ENCODE measurements at regions not wholly inside any gene's neighbourhood (a gene's known extent, or its start where the extent isn't known, plus 50 kb on each side); places are given as distances from the start of the nearest gene placed in this dataset.
"Not testable (repeated sequence)": the region's sequence is repeated elsewhere in the genome, so short reads cannot be mapped to it uniquely, and the experiment has no call there.

DNA sequence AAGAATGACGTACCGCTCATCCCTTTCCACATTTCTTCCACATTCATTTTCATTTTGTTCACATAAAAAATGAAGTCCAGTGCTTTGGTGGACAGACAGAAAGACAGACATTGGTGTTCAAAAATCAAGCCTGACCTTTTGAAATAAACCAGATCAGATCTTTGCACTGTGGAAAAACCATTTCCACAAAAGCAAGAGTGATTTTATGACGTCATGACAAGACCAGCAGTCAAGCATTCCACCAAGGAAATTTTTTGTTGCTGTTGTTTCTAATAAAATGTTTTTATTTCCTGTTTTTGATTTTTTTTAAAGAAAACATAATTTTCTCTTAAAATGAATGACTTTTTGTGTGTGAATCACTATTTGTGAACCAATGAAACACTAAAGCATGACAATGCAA lies 350.0 kb downstream of the KCNJ2 start:
- DNase-seq (ENCODE audit: low read depth, low spot score), result no peak

DNA sequence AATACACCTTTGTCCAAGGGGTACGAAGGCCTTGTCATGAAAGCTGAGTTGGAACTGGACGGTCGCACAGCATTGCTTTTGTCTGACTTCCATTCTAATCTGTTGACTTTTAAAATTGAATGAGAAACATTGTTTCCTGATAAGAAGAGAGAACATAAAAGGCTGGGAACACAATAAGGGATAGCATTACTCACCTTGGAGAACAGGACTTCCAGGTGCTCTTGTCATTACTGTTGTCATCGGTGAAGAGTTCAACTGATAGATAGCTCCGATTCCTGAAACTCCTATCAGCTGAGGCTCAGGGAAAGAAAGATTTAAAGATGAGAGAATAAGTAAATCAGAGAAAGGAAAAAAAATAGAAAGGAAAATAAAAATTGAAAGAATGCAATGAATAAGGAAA lies 351.1 kb downstream of the KCNJ2 start:
- no peak for DNase-seq (ENCODE audit: low read depth, low spot score)

DNA sequence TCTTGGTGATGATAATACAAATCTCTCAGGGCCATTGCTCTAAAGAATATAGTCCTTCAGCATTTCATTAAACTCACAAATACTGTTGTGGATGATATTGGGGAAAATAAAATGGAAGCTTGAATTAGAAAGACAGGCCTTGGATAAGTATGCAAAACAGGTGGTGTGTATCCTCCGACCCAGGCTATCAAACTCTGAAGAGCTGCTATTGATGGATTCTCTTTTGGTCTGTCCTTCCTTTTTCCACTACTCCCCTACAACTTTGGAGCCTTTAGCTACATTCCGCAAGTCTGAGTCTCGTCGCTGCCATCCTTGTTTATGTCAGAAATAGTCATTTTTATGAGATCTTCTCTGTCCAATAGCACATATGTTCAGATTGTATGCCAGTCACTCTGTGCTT lies 351.6 kb downstream of the KCNJ2 start:
- no peak for DNase-seq (ENCODE audit: low read depth, low spot score)

DNA sequence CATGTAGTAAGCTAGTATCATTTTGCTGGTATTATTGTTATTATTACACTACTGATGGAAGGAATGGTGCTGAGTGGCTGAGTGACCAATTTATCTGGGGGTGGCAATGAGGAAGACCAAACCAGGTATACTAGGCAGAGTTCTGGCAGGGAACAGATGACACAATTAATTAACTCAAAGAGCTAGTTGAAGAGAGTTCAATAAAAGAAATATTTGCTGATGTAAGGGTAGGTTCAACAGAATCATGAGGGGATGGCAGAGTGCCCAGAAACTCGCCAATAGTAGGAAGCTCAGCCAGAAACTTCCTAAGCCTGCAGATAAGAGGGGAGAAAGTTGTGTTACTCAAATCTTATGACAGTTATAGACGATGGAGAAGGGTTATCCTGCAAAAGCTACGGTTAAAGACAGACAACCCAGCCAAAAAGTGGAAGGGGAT lies 352.5 kb downstream of the KCNJ2 start:
- DNase-seq (ENCODE audit: low read depth, low spot score), result peak; percentile 74

DNA sequence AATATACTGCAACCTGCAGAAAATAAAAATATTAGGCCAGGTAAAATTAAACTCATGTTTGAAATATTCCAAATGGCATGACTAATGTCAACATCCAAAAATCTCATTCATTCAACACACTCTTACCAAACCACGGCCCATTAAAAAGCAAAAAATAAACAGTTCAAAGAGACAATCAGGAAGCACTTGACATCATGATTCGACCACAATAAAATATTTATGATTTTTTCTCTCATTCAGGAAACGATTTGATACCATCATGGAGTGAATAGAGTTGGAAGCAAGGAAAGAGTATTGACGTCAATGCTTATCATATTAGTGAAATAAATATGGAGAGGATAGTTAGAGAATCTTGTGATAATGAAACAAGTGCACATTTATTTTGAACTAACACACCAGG lies 354.1 kb downstream of the KCNJ2 start:
- DNase-seq (ENCODE audit: low read depth, low spot score), result no peak

DNA sequence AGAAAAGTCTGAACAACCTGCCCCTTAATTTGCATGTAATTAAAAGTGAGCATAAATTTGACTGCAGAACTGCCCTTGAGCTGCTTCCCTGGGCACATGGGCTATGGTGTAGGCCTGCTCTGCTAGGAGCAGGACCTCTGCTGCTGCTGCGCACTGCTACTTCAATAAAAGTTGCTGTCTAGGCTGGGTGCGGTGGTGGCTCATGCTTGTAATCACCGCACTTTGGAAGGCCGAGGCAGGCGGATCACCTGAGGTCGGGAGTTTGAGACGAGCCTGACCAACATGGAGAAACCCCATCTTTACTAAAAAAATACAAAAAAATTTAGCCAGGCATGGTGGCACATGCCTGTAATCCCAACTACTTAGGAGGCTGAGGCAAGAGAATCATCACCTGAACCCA lies 355.7 kb downstream of the KCNJ2 start:
- not testable (repeated sequence) for DNase-seq (ENCODE audit: low read depth, low spot score)

DNA sequence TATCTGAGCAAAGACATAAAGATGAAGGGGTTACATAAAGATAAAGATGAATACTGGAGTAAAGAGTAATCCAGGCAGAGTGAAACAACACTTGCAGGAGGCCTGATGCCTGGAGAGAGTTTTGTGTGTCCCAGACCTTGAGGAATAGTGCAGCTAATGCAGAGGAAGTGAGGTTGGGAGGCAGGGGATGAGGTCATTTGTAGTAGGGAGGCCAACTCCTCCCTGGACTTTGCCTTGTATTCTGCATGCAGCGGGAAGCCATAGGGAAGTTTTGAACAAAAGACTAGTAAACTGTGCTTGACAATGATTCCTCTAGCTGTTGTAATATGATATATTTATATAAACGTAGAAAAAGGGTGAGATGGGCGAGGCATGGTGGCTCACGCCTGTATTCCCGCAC lies 356.6 kb downstream of the KCNJ2 start:
- no peak for DNase-seq (ENCODE audit: low read depth, low spot score)

DNA sequence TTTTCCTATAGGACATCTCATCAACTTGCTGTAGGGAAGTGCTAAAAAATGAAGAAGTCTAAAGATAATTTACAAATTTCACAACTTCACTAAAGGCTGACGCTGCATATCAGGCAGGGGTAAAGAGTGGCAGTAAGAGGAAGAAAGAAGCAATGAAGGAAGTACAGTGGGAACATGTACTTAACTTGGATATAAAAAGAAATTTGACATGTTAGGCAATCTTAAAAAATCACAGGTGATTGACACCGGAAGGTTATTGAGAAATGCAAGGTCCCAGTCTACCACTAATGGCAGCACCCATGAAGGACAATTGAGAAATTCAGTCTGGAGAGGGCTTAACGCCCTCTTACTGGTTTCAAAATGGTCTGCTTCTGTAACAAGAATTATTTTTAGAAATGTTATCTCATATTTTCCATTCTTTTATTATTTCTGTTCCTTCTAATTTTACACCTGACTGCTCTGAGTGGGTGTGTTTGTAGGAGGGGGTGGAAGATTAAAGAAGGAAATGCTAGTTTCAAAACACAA lies 358.1 kb downstream of the KCNJ2 start:
- DNase-seq (ENCODE audit: low read depth, low spot score), result no peak

DNA sequence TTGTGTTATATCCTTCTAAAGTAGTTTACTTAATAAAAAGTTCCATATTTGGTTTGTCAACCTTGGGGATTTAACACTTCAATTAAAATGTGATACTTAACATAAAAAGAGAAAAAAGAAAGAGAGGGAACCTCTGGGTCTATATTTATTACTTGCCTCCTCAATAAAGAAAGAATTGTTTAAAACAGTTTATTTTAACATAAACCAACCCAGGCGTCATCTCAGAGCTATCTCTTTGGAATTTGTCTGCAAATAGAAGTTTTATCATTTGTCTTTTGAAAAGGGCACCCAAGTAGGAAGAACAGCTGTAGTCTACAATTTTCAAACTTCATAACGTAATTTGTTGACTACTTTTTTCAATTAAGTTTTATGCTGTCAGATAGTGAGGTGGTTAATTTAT lies 364.1 kb downstream of the KCNJ2 start:
- no peak for DNase-seq (ENCODE audit: low read depth, low spot score)

DNA sequence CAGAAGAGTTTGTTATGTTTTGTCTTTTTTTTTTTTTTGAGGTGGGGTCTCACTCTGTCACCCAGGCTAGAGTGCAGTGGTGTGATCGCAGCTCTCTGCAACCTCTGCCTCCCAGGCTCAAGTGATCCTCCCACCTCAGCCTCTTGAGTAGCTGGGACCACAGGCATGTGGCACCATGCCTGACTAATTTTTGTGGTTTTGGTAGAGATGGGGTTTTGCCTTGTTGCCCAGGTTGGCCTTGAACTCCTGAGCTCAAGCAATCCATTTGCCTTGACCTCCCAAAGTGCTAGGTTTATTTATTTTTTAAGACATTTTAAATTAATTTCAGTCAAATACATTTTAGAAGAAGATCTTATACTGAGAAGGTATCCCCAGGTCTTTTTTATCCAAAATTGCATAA lies 366.7 kb downstream of the KCNJ2 start:
- DNase-seq (ENCODE audit: low read depth, low spot score), result peak; percentile 81

DNA sequence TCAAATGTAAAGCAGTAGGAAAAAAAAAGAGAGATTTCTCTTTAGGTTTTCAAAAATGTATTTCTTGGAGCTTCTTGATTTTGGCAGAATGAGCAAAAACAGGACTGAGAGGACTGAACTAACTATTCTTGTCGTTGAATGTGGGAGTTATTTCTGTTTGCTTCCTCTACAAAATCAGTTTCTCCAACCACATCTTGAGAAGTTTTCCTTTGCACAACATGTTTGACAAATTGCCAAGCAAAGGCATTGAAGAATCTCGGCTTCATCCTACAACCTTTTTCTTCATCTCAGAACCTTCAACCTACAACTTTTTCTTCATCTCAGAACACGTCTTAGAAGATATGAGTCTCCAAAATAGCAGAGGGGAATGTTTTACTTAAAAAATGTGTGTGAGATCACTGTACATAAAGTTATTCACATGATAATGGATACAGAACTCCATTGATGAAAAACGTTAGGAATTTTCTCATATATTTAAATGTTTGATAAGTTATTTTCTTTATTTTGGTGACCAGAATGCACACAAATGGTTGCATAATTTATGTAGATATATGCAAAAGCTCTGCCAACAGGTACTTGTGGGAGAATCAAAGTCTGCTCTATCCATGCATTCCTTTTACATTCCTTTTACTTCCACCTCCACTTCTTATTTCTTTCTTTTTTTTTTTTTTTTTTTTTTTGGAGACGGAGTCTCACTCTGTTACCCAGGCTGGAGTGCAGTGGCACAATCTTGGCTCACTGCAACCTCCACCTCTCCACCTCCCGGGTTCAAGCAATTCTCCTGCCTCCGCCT lies 370.0 kb downstream of the KCNJ2 start:
- DNase-seq (ENCODE audit: low read depth, low spot score), result peak; percentile 45

DNA sequence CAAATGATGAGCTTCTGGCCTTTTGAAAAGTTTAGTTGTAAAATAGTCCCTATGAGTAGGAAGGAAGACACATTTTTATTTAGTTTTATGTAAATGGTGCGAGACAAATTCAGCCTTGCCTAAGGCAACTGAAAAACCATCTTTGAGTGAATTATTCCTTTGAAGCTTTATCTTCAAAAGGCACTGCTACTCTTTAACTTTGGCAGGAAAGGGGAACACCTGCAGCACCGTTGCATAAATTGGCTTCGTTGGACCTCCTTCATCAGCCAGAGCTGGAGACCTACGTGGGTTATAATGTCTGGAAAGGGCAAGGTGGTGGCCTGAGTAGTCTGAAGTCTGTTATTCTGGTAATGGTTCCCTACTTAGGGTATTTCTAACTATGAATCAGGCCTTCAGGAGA lies 373.5 kb downstream of the KCNJ2 start:
- DNase-seq (ENCODE audit: low read depth, low spot score), result no peak

DNA sequence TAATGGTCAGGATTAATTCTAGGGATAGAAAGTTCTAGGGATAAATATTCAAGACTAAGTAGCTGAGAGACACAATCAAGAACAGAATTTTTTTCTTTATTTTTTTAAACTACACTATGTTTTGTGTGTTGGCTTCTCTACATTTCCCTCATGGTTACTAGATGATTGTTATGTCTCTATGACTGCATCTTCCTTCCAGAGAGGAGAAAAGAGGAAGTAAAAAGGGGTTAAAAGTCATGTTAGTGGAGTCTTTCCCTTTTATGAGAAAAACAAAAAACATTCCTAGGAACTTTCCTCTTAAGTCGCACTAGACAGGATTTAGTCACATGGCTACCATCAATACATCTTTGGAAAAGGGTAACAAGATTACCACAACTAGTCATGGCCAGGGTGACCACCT lies 375.0 kb downstream of the KCNJ2 start:
- DNase-seq (ENCODE audit: low read depth, low spot score), result no peak

DNA sequence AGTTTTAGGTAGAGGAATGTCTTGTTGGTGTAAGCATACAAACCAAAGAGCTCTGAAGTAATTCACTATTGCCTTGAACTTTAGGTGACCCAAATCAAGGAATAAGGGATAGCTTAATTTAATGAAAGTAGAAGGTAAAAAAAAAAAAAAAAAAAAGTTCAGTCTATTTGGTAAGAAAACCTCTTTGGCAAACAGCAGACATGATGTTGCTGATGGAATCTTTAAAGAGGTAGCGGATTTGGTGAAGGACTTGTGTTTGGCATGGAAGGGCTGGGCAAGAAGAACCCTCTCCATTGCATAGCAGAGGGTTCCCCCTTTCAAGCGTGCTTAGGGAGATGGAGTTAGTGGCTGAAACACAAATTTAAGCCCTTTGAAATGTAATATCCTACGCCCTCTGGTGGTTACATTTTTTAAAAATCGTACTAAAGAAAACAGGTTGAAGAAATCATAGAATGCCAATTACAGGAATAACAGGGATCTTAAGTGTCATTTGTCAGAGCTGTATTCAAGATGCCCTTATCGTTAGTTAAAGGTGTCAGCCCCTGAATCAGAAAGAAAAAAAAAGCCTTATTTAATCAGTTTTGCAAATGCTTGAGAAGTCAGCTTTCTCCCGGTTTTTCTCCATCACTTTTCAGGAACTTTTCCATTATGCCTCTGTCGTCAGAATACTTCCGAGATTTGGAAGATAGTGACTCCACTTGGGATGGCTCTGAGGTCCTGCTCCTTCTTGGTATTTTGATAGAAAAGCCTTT lies 383.1 kb downstream of the KCNJ2 start:
- peak; percentile 75 for DNase-seq (ENCODE audit: low read depth, low spot score)

DNA sequence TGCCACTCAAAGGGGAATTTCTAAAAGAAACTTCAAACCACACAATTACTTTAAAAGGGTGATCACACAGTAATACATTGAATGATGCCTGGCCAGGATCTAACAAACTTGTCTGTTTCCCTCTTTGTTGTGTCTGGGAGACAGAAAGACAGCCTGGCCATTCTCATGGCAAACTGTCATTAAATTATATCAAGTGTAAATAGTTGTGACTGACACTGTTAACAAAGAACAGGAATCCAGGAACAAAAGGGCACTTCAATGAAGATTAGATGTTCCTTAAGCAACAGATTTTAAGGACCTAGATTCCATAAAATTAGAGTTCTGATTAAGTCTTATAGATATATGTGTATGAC lies 383.6 kb downstream of the KCNJ2 start:
- DNase-seq (ENCODE audit: low read depth, low spot score), result no peak

DNA sequence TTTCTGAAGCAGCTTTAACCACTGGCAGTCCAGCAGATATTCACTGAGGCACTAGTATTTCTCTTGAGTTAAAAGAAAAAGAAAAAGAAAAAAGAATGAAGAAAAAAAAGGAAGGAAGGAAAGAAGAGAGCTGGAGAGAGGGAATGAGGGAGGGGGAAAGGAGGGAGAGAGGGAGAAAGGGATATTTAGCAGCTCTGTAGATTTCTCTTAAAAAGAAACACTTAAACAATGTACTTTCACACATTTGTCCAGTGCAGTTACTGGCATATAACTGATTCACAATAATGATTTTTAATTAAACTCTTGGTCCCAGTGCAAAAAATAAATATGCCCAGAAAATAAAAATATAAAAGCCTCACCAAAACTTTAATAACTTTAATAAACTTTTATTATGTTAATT lies 386.4 kb downstream of the KCNJ2 start:
- DNase-seq (ENCODE audit: low read depth, low spot score), result no peak

DNA sequence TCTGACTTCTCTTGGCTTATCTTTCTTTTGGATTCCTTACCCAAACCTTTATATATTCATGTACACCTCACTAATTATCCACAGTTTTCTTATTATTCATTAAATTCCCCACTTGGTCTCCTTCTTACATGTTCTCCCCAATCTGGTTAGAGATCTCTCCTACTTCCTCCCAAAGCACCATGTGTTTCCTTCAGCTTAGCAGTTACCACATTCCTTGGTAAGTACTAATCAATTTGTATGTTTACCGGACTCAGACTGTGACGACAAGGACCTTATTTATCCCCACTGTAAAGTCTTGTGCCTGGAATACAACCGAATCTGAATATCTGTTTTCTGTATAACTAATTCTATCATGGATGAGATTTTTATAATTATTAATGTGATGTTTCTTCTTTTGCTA lies 389.5 kb downstream of the KCNJ2 start:
- no peak for DNase-seq (ENCODE audit: low read depth, low spot score)

DNA sequence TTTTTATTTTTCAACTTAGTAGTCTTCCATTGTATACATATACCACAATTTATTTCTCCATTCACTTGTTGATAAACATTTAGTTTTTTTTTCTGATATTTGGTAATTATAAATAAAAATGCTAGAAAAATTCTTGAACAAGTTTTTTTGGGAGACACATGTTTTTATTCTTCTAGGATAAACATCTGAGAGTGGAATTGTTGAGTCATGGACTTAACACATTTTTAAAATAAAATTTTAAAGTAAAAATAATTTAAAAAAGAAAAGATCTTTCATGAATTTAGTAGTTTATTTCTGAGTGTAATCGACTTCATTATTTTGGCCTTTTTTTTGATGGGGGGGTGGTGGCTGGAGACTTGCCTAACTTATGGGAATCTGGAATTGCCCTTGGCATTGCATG lies 391.1 kb downstream of the KCNJ2 start:
- DNase-seq (ENCODE audit: low read depth, low spot score), result no peak

DNA sequence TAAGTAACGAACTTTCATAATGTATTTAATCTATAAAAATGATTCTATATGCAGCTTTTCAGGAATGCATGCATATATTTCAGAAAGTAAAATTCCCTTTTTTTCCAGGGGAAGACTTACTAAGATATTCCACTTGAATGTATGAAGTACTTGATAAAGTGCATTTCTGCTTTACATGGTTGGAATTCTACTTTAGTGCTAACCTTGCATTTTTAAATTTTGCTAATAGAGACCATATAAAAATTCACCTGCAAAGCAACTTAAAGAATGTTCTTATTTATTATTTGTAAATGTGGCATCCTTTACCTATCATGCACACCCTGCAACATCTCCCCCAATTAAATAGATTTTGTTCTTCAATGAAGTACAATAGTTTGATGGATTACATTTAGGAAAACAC lies 392.8 kb downstream of the KCNJ2 start:
- no peak for DNase-seq (ENCODE audit: low read depth, low spot score)

DNA sequence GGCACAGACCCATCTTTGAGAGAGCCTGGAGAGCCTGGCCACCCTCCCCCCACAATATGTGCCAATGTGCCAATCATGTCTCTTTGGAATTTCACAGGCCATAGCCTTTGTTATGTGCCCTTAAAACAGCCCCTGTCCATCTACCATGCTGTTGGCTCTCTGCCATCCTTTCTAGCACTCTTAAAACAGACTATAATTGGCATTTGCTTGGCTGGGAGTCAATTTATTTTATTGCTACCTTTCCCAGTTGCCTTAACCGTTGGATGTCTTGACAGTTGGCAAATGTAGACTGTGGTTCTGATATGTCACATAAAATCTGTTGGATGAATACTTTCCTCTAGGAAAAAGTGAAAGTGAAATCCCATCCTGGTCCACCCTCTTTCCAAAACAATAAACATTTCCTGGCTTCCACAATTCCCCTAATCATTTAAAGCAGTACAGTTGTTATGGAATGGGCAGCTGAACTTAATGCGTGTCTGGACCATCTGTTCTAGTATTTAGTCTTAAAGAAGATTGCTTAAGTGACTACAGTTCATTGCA lies 394.0 kb downstream of the KCNJ2 start:
- peak; percentile 63 for DNase-seq (ENCODE audit: low read depth, low spot score)

DNA sequence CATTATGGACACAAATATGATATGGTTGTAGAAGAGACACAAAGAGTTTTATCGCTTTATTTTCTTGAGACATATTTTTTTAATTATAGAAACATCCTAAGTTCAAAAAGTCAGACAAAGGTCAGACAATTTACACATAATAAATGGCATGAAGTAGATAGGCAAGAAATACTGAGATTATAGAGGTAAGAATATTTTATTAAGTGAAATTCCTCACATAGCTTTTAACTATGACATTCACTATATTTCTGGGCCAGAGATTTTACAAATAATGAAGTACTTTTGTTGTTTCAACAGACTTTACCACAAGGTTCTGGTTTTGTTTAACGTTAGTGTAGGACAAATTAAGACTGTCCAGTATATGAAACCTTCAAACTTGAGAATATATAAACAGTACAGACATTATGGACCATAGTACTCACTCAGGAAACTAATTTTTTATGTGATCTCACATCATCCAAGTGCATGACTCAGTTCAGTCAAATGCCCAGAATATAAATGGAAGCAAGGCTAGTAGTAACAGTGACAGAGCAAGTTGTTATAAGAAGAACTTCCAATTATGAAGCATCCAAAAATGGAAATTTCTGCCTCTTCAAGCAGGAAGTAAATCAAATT lies 394.8 kb downstream of the KCNJ2 start:
- DNase-seq (ENCODE audit: low read depth, low spot score), result peak; percentile 26

DNA sequence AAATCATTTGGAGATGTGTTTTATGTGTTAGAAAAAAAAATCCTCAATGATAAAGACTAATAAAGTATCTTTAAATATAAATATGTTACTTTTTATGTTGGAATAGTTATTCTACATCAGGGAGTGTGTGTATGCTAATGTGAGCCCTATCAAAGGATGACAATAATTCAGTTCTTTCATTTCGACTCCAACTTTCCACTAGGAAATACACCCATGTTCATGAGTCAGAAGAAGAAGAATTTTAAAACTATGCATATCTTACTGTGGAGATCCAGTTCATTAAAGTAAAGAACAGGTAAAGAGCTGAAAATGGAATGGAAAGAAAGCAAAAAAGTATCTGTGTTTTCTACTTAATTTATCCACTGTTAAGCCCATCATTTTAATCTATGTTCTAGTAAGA lies 399.8 kb downstream of the KCNJ2 start:
- peak; percentile 58 for DNase-seq (ENCODE audit: low read depth, low spot score)
